Stomach (tissue), 4 donors: ENCODE measurements at regions not wholly inside any gene's neighbourhood (a gene's known extent, or its start where the extent isn't known, plus 50 kb on each side); places are given as distances from the start of the nearest gene placed in this dataset.

Experiments used
- CTCF ChIP-seq, 7 experiments: fragments of 450-650 bp in 4 of 7; fragments of 200-600 bp in 3 of 7; sonication (generic) in 3 of 7; IDR thresholded peaks; one replicate each; pipeline ENCODE4 v1.5.1; 2016 to 2019; ENCODE audit warnings: antibody characterized with exemption in 7 of 7, control low read depth in 2 of 7, mild to moderate bottlenecking in 1 of 7
- POLR2A ChIP-seq, 4 donors: fragments of 450-650 bp; IDR thresholded peaks; one replicate each; pipeline ENCODE4 v1.6.1; 2016; ENCODE audit warnings: antibody characterized with exemption in 4 of 4, control low read depth in 2 of 4, mild to moderate bottlenecking in 1 of 4, moderate library complexity in 1 of 4

GRCh38 chr16:56122251-56122650 lies 69.0 kb upstream of the GNAO1 start:
- TF ChIP-seq CTCF (IDR thresholded peaks at IDR 0.05) = no peak
- TF ChIP-seq POLR2A (IDR thresholded peaks at IDR 0.05) = no peak
